GM21423 (cell line): ENCODE measurements at regions not wholly inside any gene's neighbourhood (a gene's known extent, or its start where the extent isn't known, plus 50 kb on each side); places are given as distances from the start of the nearest gene placed in this dataset.
"Not testable (repeated sequence)": the region's sequence is repeated elsewhere in the genome, so short reads cannot be mapped to it uniquely, and the experiment has no call there.

Experiments used
- ATAC-seq: cut with Tn5 transposase; IDR thresholded peaks from one replicate; pipeline ENCODE4 v1.9.1; 2021; ENCODE audit warnings: mild to moderate bottlenecking, moderate library complexity; ENCODE audit not compliant: unreplicated experiment

GRCh38 chr1:182003953-182004586, 57.4 kb downstream of the ZNF648 start:
- ATAC-seq, result no peak

GRCh38 chr1:182003025-182003725, 58.3 kb downstream of the ZNF648 start:
- no peak for ATAC-seq

DNA sequence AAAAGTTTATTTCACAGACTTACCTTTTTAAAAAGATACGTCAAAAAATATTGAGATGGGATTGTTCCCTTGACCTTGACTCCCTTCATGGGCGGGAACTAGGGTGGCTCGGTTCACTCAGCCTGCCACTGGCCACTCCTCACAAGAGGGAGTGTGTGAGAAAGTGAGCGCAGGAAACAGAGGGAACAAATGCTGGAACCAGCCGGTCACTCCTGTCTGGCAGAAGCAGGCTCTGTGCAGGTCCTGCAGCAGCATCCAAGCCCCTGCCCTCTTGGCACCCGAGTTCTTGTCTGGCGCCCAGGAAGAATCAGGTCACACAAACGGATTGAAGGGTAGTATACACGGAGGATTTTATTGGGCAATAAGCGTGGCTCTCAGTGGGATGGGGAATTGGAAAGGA, 58.9 kb downstream of the ZNF648 start:
- ATAC-seq, result no peak

DNA sequence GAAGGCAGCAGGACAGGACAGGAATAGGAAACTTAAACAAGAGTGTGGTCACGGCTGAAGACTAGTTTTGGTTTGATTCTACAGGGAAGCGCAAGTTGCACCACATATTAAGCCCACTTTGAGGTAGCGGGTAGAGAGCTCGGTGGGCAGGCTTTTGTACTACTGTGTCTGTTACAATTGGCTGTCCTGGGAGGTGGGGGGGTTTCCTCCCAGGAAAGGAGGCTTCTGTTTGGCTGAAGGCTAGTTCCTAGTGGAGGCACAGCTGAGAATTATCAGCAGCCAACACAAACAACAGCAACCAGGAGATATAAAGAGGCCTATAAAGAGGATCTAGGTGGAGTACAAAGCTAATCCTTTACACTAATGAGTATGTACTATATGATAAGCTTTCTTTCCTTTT, 62.7 kb downstream of the ZNF648 start:
- ATAC-seq, result no peak

- no peak for ATAC-seq
Measured at GRCh38 chr1:181992072-181992471, 69.4 kb downstream of the ZNF648 start.

DNA sequence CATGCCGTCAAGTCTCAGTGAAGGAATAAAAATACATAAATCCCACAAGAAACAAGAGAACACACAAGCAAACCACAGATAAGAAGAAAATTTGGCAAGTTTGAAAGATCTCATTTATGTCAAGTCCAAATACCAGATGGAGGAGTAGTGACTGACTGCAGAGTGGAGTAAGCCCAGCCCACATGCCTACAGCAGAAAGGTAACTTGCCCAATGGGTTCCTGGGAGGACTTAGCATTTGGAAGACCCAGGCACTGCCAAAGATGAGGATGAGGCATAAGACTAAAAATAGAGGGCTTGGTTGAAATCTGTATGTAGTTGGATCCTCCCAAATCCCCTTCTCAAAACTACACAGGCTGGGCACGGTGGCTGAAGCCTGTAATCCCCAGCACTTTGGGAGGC, 70.8 kb downstream of the ZNF648 start:
- ATAC-seq, result no peak

GRCh38 chr1:181989261-181989920, 72.1 kb downstream of the ZNF648 start:
- no peak for ATAC-seq

GRCh38 chr1:181987996-181988395, 73.5 kb downstream of the ZNF648 start:
- ATAC-seq, result no peak

- no peak for ATAC-seq
Measured at GRCh38 chr1:181987334-181987895, 74.1 kb downstream of the ZNF648 start.

GRCh38 chr1:181986907-181987305, 74.6 kb downstream of the ZNF648 start:
- no peak for ATAC-seq

DNA sequence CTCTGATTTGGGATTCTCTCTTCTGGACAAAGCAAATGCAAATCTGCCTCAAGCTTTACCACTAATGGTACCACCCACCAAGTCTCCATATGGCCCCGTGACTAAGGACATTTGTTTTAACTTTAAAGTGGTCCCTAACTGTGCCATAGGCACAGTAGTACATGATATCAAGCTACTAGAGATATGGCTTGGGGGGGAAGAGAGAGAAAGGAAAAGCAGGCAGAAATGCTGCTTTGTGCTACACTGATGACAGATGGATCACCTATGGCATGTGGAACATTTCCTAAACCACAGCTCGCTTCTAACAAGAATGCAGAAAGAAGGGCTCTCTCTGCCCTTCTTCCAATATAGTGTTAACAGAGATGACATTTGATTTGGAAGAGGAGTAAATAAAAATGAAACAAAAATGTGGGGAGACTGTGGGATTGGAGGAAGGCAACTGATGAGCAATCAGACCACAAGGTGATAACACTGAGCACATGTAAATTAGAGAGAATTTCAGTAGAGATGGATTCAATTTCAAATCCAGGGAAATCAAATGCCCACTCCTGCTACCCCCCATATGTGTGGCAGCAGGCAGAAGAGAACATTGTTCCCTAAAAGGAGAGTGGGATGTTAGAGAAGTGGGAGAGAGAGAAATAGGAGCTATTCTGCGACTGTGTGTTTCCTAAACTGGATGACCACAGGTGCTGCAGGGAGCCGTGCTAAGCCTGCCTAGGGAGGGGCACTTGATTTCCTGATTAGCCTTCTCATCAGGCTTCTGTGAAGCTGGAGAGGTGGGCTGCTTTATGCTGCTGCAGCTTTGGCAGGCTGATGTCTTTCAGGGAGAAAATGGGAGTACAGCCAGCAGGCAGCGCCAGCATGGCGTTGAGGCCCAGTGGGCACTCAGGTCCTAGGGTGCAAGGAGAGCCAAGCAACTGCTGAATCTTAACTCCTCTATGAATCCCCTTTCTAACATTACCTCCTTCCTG, 75.3 kb downstream of the ZNF648 start:
- no peak for ATAC-seq

DNA sequence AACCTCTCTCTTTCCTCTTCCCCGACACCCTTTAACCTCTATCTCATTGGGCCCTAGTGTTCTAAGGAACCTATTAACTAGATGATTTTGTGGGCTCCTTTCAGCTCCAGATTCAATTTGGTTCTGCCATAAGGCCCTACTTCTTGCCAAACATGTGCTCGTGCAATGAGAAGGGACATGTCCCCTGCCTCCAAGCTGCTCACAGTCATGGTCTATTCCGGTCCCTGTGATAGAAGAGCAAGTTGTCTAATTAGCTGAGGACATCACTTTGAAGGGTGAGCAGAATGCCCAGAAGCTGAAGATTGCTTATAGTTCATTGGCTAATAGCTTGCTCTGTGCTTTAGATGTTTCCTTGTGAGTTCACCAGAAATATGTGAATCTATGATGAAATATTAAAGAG, 76.2 kb downstream of the ZNF648 start:
- no peak for ATAC-seq

- no peak for ATAC-seq
Measured at GRCh38 chr1:181984006-181984405, 77.5 kb downstream of the ZNF648 start.

DNA sequence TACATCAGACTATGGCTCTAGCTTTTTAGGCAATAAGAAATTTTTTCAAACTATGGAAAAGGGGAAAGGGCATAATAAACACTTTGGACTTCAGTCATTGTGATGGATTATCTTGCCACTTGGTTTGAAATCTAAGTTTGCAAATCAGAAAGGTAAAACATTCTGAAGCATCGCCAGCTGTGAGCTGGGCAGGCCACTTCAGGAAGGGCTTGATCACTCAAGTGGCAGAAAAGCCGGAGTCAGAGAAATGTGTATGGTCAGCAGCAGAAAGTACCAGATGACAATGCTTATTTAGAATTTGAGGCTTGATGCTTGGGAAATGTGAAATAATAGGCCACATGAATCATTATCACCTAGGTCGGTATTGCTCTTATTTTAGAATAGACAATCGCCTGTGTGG, 79.7 kb downstream of the ZNF648 start:
- no peak for ATAC-seq

DNA sequence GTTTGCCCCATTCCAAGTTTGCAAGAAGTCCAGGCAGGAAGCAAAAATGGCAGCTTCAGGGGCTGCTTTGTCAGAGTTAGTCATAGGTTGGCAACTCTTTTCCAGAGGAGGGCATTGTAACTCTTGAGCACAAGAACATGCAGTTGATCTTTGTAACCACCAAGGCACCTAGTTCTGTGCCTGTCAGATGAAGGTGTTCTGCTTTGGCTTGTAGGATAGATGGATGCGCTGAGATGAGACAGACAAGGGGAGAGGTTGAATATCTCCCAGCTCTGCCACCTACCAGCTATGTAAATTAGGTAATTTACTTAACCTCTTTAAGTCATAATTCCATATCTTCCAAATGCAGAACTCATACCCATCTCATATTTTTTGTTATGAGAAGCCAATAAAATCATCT, 89.3 kb downstream of the ZNF648 start:
- ATAC-seq, result no peak

GRCh38 chr1:181971424-181971823, 90.1 kb downstream of the ZNF648 start:
- ATAC-seq, result no peak

- ATAC-seq, result no peak
Measured at GRCh38 chr1:181969902-181970301, 91.6 kb downstream of the ZNF648 start.

DNA sequence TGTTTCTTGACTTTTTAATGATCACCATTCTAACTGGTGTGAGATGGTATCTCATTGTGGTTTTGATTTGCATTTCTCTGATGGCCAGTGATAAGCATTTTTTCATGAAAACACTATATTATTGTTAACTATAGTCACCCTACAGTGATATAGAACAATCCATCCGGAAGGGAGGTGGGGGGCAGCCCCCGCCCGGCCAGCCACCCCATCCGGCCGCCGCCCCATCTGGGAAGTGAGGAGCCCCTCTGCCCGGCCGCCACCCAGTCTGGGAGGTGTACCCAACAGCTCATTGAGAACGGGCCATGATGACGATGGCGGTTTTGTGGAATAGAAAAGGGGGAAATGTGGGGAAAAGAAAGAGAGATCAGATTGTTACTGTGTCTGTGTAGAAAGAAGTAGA, 106.8 kb downstream of the ZNF648 start:
- ATAC-seq, result not testable (repeated sequence)

GRCh38 chr1:181954178-181954577, 107.3 kb downstream of the ZNF648 start:
- ATAC-seq, result not testable (repeated sequence)

GRCh38 chr1:181953596-181953995, 107.9 kb downstream of the ZNF648 start:
- ATAC-seq, result no peak

DNA sequence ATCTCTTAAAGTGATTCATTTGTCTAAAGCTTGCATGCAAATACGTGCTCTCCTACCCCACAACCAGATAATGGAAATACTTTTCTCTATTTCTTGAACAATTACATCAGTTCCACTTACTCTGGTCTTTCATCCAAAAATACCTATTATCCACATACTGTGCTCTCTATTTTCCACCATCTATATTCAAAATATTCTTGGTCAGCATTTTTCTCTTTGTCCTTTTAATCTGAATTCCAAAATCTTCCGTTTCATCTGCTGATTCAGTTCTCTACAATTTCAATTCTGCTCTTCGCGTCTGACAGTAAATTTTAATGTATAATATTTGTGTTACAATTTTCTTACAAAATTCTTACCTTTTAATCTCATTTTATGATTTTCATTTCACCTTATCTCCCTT, 110.3 kb downstream of the ZNF648 start:
- ATAC-seq, result no peak
